ENCODE measurements at regions not wholly inside any gene's neighbourhood (a gene's known extent, or its start where the extent isn't known, plus 50 kb on each side); places are given as distances from the start of the nearest gene placed in this dataset.
"Not testable (repeated sequence)": the region's sequence is repeated elsewhere in the genome, so short reads cannot be mapped to it uniquely, and the experiment has no call there.

DNA sequence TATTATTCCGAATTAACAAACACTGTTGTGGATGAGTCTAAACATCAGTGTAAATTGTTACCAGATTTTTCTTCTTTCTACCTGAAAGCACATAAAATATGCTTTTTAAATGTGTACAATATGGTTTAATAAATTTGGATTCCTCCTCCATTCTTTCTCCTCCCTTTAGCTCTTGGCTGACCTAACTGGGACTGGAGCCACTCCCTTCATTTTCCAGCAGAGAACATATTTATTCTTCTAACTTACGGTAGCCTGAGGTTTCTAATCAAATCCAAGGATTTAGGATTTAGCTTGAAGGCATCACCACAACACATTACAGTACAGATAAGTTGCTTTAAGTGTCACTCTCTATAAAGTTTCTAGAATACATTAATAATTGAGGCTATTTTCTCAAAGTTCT, 88.2 kb upstream of the SEMA3C start:
- no peaks in the 10 kb centered on the region for H3K36me3 ChIP-seq (ENCODE audit: insufficient read depth, insufficient read length, low read length)
- H3K9me3 ChIP-seq (ENCODE audit: insufficient read depth, low read length): peaks cover 7% of the 10 kb centered on the region; the same call in 1 of the 2 replicates
- no peaks in the 10 kb centered on the region for H3K27me3 ChIP-seq (ENCODE audit: insufficient read depth, insufficient read length)
- H3K4me3 ChIP-seq (ENCODE audit: insufficient read length, low read depth): no peak overlapping the region
- no peaks in the 10 kb centered on the region for H3K4me1 ChIP-seq (ENCODE audit: insufficient read depth, insufficient read length)
- DNase-seq (ENCODE audit: low read depth, low spot score): no peak
- TF ChIP-seq ZNF274 (IDR thresholded peaks at IDR 0.05; ENCODE audit: low read depth, low read length) (no peak), YY1 (IDR thresholded peaks at IDR 0.05; ENCODE audit: insufficient read depth, insufficient read length) (no peak)
- H3K9ac ChIP-seq (ENCODE audit: insufficient read length, low read depth): no peak overlapping the region

- DNase-seq (ENCODE audit: low read depth, low spot score): no peak
Observed at GRCh38 chr7:81005254-81005653, 86.4 kb upstream of the SEMA3C start.

DNA sequence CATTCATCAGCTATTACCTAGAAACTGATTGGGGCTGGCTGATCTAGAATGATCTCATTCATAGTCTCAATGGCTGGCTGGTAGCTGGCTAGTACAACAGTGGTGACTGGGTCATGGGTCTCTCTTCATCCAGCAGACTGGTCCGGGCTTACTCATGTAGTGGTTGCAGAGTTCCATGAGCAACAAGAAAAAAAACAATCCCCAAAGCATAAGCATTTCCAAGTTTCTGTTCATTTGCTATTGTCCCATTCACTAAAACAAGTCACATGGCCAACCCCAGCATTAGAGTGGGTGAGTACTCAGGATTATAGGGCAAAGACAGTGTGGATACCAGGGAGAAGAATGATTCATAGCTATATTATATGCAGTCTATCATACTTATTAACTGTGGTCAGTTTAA, 85.2 kb upstream of the SEMA3C start:
- Histone ChIP-seq H3K9me3 (ENCODE audit: insufficient read depth, low read length) (no peaks in the 10 kb centered on the region), H3K4me3 (ENCODE audit: insufficient read length, low read depth) (no peak overlapping the region), H3K9ac (ENCODE audit: insufficient read length, low read depth) (no peak overlapping the region), H3K4me1 (ENCODE audit: insufficient read depth, insufficient read length) (no peaks in the 10 kb centered on the region), H3K36me3 (ENCODE audit: insufficient read depth, insufficient read length, low read length) (no peaks in the 10 kb centered on the region), H3K27me3 (ENCODE audit: insufficient read depth, insufficient read length) (no peaks in the 10 kb centered on the region)
- TF ChIP-seq SUZ12 (IDR thresholded peaks at IDR 0.05; ENCODE audit: extremely low read depth, insufficient read depth, insufficient read length) (no peak), YY1 (IDR thresholded peaks at IDR 0.05; ENCODE audit: insufficient read depth, insufficient read length) (no peak), ZNF274 (IDR thresholded peaks at IDR 0.05; ENCODE audit: low read depth, low read length) (no peak)
- no peak for DNase-seq (ENCODE audit: low read depth, low spot score)

More at GRCh38 chr7:81005254-81005653, 86.4 kb upstream of the SEMA3C start:
- TF ChIP-seq SUZ12 (IDR thresholded peaks at IDR 0.05; ENCODE audit: extremely low read depth, insufficient read depth, insufficient read length) (no peak), YY1 (IDR thresholded peaks at IDR 0.05; ENCODE audit: insufficient read depth, insufficient read length) (no peak), ZNF274 (IDR thresholded peaks at IDR 0.05; ENCODE audit: low read depth, low read length) (no peak)
- H3K36me3 ChIP-seq (ENCODE audit: insufficient read depth, insufficient read length, low read length): no peaks in the 10 kb centered on the region
- H3K4me3 ChIP-seq (ENCODE audit: insufficient read length, low read depth): no peak overlapping the region
- H3K27me3 ChIP-seq (ENCODE audit: insufficient read depth, insufficient read length): no peaks in the 10 kb centered on the region
- no peaks in the 10 kb centered on the region for H3K9me3 ChIP-seq (ENCODE audit: insufficient read depth, low read length)
- H3K4me1 ChIP-seq (ENCODE audit: insufficient read depth, insufficient read length): no peaks in the 10 kb centered on the region
- H3K9ac ChIP-seq (ENCODE audit: insufficient read length, low read depth): no peak overlapping the region

GRCh38 chr7:81003326-81003725, 84.5 kb upstream of the SEMA3C start:
- TF ChIP-seq SUZ12 (IDR thresholded peaks at IDR 0.05; ENCODE audit: extremely low read depth, insufficient read depth, insufficient read length) (no peak), ZNF274 (IDR thresholded peaks at IDR 0.05; ENCODE audit: low read depth, low read length) (no peak), YY1 (IDR thresholded peaks at IDR 0.05; ENCODE audit: insufficient read depth, insufficient read length) (no peak)
- no peak for DNase-seq (ENCODE audit: low read depth, low spot score)

GRCh38 chr7:81002421-81002820, 83.6 kb upstream of the SEMA3C start:
- Histone ChIP-seq H3K27me3 (ENCODE audit: insufficient read depth, insufficient read length) (no peaks in the 10 kb centered on the region), H3K9ac (ENCODE audit: insufficient read length, low read depth) (no peak overlapping the region), H3K4me1 (ENCODE audit: insufficient read depth, insufficient read length) (no peaks in the 10 kb centered on the region), H3K9me3 (ENCODE audit: insufficient read depth, low read length) (no peaks in the 10 kb centered on the region), H3K36me3 (ENCODE audit: insufficient read depth, insufficient read length, low read length) (no peaks in the 10 kb centered on the region), H3K4me3 (ENCODE audit: insufficient read length, low read depth) (no peak overlapping the region)
- DNase-seq (ENCODE audit: low read depth, low spot score): no peak
- TF ChIP-seq ZNF274 (IDR thresholded peaks at IDR 0.05; ENCODE audit: low read depth, low read length) (no peak), YY1 (IDR thresholded peaks at IDR 0.05; ENCODE audit: insufficient read depth, insufficient read length) (no peak), SUZ12 (IDR thresholded peaks at IDR 0.05; ENCODE audit: extremely low read depth, insufficient read depth, insufficient read length) (no peak)

More at GRCh38 chr7:81003326-81003725, 84.5 kb upstream of the SEMA3C start:
- Histone ChIP-seq H3K27me3 (ENCODE audit: insufficient read depth, insufficient read length) (no peaks in the 10 kb centered on the region), H3K36me3 (ENCODE audit: insufficient read depth, insufficient read length, low read length) (no peaks in the 10 kb centered on the region), H3K9ac (ENCODE audit: insufficient read length, low read depth) (no peak overlapping the region), H3K9me3 (ENCODE audit: insufficient read depth, low read length) (no peaks in the 10 kb centered on the region), H3K4me1 (ENCODE audit: insufficient read depth, insufficient read length) (no peaks in the 10 kb centered on the region), H3K4me3 (ENCODE audit: insufficient read length, low read depth) (no peak overlapping the region)

DNA sequence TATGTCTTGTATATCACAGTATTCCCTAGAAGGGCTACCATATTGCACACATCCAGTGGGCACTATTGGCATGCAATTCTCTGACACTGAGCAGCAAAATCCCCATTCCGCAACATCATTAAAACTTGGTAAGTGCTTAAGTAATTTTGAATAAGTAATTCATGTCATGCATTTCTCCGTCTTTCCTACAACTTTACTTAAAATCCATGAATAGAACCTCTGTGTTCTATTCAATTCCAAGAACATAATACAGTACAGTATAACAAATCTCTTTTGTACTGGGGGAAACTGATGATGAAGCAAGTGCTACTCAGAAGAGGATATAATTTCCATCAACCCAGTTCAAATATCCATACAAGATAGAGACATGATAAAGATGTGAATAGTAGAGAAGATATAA, 80.9 kb upstream of the SEMA3C start:
- DNase-seq (ENCODE audit: low read depth, low spot score): no peak
- H3K27me3 ChIP-seq (ENCODE audit: insufficient read depth, insufficient read length): no peaks in the 10 kb centered on the region
- H3K4me1 ChIP-seq (ENCODE audit: insufficient read depth, insufficient read length): no peaks in the 10 kb centered on the region
- H3K9ac ChIP-seq (ENCODE audit: insufficient read length, low read depth): no peak overlapping the region
- TF ChIP-seq YY1 (IDR thresholded peaks at IDR 0.05; ENCODE audit: insufficient read depth, insufficient read length) (no peak), ZNF274 (IDR thresholded peaks at IDR 0.05; ENCODE audit: low read depth, low read length) (no peak), SUZ12 (IDR thresholded peaks at IDR 0.05; ENCODE audit: extremely low read depth, insufficient read depth, insufficient read length) (no peak)
- H3K36me3 ChIP-seq (ENCODE audit: insufficient read depth, insufficient read length, low read length): no peaks in the 10 kb centered on the region
- no peak overlapping the region for H3K4me3 ChIP-seq (ENCODE audit: insufficient read length, low read depth)
- H3K9me3 ChIP-seq (ENCODE audit: insufficient read depth, low read length): no peaks in the 10 kb centered on the region

DNA sequence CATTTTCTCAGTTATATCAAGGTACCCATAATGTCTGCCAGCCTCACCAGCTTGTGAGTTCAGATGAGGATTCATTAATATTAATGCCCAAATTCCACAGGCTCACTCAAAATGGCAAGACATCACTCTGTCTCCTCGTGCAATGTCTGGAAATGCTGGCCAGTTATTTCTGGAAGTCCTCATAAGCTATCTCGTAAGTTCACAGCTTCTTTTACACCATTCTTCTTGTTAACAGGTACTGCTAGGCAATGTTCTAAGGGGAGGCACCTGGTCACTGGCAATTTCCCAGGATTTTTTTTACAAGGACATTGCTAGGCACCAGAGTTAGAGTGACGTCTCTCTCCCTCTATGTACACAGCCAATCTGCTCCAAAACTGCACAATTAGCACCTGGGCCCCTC, 80.2 kb upstream of the SEMA3C start:
- no peak for TF ChIP-seq YY1 (IDR thresholded peaks at IDR 0.05; ENCODE audit: insufficient read depth, insufficient read length)
- TF ChIP-seq SUZ12 (IDR thresholded peaks at IDR 0.05; ENCODE audit: extremely low read depth, insufficient read depth, insufficient read length): no peak
- no peak for TF ChIP-seq ZNF274 (IDR thresholded peaks at IDR 0.05; ENCODE audit: low read depth, low read length)
- Histone ChIP-seq H3K27me3 (ENCODE audit: insufficient read depth, insufficient read length) (no peaks in the 10 kb centered on the region), H3K9me3 (ENCODE audit: insufficient read depth, low read length) (no peaks in the 10 kb centered on the region), H3K4me1 (ENCODE audit: insufficient read depth, insufficient read length) (no peaks in the 10 kb centered on the region), H3K36me3 (ENCODE audit: insufficient read depth, insufficient read length, low read length) (no peaks in the 10 kb centered on the region), H3K9ac (ENCODE audit: insufficient read length, low read depth) (no peak overlapping the region), H3K4me3 (ENCODE audit: insufficient read length, low read depth) (no peak overlapping the region)
- no peak for DNase-seq (ENCODE audit: low read depth, low spot score)

- DNase-seq (ENCODE audit: low read depth, low spot score): no peak
- Histone ChIP-seq H3K27me3 (ENCODE audit: insufficient read depth, insufficient read length) (no peaks in the 10 kb centered on the region), H3K9ac (ENCODE audit: insufficient read length, low read depth) (no peak overlapping the region), H3K9me3 (ENCODE audit: insufficient read depth, low read length) (no peaks in the 10 kb centered on the region), H3K4me3 (ENCODE audit: insufficient read length, low read depth) (no peak overlapping the region), H3K4me1 (ENCODE audit: insufficient read depth, insufficient read length) (no peaks in the 10 kb centered on the region), H3K36me3 (ENCODE audit: insufficient read depth, insufficient read length, low read length) (no peaks in the 10 kb centered on the region)
- no peak for TF ChIP-seq YY1 (IDR thresholded peaks at IDR 0.05; ENCODE audit: insufficient read depth, insufficient read length)
- TF ChIP-seq SUZ12 (IDR thresholded peaks at IDR 0.05; ENCODE audit: extremely low read depth, insufficient read depth, insufficient read length): no peak
- TF ChIP-seq ZNF274 (IDR thresholded peaks at IDR 0.05; ENCODE audit: low read depth, low read length): no peak
Observed at GRCh38 chr7:80997841-80998240, 79.0 kb upstream of the SEMA3C start.

DNA sequence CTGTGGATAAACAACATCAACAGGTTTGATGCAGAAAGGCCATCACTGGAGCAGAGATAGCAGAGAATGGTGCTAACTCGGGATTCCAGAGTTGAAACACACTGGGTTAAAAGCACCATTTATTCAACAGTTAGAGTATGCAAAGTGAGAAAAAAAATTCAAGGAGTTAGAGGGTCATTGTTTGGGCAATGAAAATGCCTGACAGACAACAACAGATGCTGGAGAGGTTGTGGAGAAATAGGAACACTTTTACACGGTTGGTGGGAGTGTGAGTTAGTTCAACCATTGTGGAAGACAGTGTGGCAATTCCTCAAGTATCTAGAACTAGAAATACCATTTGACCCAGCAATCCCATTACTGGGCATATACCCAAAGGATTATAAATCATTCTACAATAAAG, 77.4 kb upstream of the SEMA3C start:
- not testable (repeated sequence) for H3K27me3 ChIP-seq (ENCODE audit: insufficient read depth, insufficient read length); H3K9me3 ChIP-seq (ENCODE audit: insufficient read depth, low read length); H3K4me1 ChIP-seq (ENCODE audit: insufficient read depth, insufficient read length); H3K4me3 ChIP-seq (ENCODE audit: insufficient read length, low read depth); H3K36me3 ChIP-seq (ENCODE audit: insufficient read depth, insufficient read length, low read length); DNase-seq (ENCODE audit: low read depth, low spot score); H3K9ac ChIP-seq (ENCODE audit: insufficient read length, low read depth)
